GM19351 (cell line): ENCODE measurements at regions not wholly inside any gene's neighbourhood (a gene's known extent, or its start where the extent isn't known, plus 50 kb on each side); places are given as distances from the start of the nearest gene placed in this dataset.

Source experiments
- ATAC-seq: cut with Tn5 transposase; IDR thresholded peaks from one replicate; pipeline ENCODE4 v1.9.1; 2021; ENCODE audit warnings: mild to moderate bottlenecking, moderate library complexity; ENCODE audit not compliant: unreplicated experiment

DNA sequence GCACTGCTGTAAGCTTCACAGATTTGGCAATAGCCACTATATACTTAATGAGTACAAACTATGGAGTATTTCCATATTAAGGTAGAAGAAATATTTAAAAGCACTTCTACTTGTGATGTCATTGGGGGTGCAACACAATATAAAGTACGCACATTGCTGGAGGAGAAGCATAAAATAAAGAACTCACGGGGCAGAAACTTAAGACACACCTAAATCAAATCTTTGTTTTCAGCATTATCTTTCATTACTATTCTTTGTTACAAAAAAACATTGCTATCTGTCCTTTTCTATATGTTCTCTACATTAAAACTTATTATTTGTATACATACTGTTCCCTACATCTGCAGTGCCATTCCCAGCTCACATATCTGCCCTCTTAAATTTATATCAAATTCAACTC is 93.3 kb upstream of the VPREB1 start:
- no peak for ATAC-seq

DNA sequence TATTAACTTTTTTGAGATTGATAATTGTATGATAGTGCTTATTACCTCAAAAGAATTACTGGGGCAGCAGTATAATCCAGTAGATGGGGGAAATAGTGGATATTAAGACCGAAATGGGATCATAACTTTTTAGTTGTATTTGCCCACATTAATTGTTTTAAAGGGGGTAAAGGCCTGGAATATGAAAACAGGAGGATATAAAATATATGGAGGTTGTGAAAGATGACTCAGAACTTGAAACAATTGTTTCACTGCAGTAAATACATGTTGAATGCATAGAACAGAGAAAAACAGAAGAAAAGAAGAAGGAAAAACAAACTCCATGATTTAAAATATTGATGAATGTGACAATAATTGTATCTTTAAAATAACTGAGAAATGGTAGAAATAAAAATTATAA is 94.1 kb upstream of the VPREB1 start:
- ATAC-seq, result no peak

DNA sequence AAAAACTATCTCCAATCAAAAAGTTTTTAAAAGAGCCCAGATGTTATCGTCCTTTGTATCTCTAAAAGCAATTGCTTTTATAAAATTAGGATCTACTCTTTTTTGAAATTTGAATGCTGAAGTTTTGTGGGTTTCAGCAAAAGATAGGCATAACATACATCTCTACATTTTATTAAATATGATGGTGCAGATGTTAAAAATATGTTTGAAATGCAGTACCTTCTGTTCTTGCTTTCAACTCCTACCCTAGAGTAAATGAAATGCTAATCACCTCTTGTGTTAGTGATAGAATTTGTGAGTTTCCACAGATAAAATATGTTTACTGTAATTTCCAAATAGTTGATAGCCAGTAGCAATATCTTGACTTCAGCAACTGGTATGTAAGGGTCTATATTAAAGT is 95.7 kb upstream of the VPREB1 start:
- no peak for ATAC-seq

- ATAC-seq, result no peak
These were observed 99.7 kb upstream of the VPREB1 start for GRCh38 chr22:22144858-22145257.

DNA sequence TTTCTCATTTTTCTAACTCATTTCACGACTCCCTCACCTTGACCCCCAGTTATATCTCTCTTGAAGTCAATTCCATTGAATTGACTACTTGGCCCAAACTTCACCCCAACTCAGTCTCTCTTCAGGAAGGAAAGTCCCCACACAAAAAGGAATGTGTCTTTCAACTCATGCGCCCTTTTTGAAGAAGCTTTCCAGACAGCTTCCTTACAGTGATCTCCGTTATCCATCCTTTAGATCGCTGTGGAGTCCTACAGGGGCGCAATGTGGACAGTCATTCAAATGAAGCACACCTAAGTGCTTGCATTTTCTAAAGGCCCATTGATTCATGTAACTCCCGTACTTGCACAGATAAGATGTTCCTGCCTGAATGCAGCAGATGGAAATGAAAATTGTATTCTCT is 101.1 kb upstream of the VPREB1 start:
- no peak for ATAC-seq

DNA sequence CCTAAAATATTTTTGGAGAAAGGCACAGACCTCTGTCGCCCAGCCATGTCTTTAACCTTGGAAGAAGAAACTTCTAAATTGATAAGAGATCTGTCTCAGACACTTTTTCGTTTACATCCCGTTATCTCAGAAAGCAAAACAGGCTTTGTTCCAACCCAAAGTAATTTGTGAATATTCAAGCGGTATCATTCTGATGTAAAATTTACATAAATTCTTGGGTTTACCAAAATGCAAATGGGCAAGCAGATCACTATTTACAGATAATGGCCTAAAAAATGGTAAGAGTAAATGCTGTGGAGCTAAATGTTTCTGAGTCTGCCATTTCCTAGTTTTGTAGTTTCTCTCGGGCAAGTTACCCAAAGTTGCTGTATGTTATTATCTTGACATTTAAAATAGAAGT is 101.9 kb upstream of the VPREB1 start:
- no peak for ATAC-seq

GRCh38 chr22:22141771-22142591 is 102.6 kb upstream of the VPREB1 start:
- no peak for ATAC-seq

- no peak for ATAC-seq
These were observed 103.6 kb upstream of the VPREB1 start for GRCh38 chr22:22141031-22141430.

- no peak for ATAC-seq
These were observed 105.2 kb upstream of the VPREB1 start for GRCh38 chr22:22139364-22139763.

DNA sequence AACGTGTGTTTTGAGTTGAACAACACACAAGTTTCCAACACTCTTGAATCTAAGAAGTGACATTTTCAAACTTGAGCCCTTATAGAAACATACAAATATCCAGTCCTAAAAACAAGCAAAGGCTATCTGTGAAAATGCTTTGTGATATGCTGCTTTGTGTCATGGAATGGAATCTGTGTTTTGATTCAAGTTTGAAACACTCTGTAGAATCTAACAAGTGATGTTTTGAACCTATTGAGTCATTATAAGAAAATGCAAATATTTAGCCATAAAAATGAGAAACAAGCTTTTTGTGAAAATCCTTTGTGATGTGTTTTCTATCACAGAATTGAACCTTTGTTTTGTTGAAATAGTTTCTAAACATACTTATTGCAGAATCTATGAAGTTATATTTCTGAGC is 105.7 kb upstream of the VPREB1 start:
- no peak for ATAC-seq

DNA sequence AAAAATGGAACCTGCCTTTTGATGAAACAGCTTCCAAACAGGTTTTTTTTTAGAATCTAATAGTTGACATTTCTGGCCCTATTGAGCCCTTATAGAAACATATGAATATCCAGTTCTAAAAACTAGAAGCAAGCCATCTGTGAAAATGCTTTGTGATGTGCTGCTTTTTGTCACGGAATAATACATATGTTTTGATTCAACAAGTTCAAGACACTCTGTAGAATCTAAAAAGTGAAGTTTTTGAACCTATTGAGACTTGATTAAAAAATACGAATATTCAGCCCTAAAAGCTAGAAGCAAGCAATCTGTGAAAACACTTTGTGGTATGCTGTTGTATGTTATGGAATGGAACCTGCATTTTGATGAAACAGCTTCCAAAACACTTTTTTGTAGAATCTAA is 106.7 kb upstream of the VPREB1 start:
- ATAC-seq, result no peak

GRCh38 chr22:22133910-22134309 is 110.7 kb upstream of the VPREB1 start:
- no peak for ATAC-seq

DNA sequence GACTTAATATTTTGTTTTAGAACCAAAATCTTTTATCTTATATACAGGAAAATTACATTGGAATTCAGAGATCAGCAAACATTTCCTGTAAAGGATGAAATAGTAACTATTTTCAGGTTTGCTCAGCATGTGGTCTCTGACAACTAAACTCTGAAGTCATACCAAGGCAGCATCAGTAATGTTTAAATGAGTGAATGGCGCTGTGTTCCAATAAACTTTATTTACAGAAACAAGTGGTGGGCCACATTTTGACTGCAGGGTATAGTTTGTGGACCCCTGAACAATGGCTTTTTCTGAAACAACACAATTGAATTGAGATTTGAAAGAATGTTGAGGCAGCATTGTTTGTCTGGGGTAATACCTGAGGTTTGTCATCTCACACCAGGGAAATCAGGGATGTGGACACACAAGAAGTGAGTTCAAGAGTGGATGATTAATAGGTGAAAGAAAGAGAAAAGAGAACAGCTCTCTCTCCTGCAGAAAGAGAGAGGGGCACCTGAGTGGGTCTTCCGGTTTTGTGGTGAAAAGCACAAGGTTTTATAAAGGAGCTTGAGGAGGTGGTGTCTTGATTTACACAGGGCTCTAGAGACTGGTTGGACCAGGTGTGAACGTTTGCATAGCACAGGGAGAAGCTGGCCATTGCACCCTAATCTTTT is 113.5 kb upstream of the VPREB1 start:
- no peak for ATAC-seq

- ATAC-seq, result no peak
These were observed 115.2 kb upstream of the VPREB1 start for GRCh38 chr22:22129387-22129786.

DNA sequence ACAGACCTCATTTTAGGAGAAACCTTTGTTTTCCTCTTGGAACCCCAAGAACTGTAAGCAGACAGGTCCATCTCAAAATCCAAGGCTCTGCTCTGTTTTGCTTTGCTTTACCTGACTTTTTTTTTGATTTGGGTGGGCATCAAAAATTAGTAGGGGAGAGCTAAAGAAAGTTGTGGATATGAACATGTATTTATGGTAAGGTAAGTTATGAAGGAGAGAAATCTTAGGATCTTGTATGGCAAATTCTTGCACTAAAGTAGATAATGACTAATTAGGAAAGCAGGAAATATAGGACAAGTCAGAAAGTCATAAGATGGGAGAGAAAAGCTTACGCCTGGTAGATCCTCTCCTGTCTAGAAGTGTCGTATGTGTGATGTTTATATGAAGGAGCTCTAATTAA is 116.1 kb upstream of the VPREB1 start:
- ATAC-seq, result no peak

- no peak for ATAC-seq
These were observed 117.5 kb upstream of the VPREB1 start for GRCh38 chr22:22127100-22127499.

- no peak for ATAC-seq
These were observed 118.8 kb upstream of the VPREB1 start for GRCh38 chr22:22125579-22126468.

GRCh38 chr22:22125028-22125578 is 119.5 kb upstream of the VPREB1 start:
- ATAC-seq, result no peak

DNA sequence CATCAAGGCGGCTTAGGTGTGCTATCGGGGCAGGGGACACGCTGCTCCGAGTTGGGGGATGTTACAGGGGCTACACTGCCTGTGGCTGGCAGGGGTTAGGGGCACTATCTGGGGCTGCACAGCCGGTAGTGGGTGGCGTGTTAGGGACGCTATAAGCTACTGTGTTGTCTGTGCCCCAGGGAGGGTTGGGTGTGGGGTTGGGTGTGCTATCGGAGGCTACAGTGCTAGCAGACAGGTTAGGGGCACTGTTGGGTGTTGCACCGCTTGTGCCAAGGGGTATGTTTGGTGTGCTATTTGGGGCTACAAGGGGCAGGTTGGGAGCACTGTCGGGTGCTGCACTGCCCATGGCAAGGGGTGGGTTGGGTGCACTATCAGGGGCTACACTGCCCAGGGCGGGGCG is 120.2 kb upstream of the VPREB1 start:
- no peak for ATAC-seq

GRCh38 chr22:22123960-22124278 is 120.7 kb upstream of the VPREB1 start:
- no peak for ATAC-seq

- no peak for ATAC-seq
These were observed 121.2 kb upstream of the VPREB1 start for GRCh38 chr22:22123118-22123959.
